ENCODE measurements at regions not wholly inside any gene's neighbourhood (a gene's known extent, or its start where the extent isn't known, plus 50 kb on each side); places are given as distances from the start of the nearest gene placed in this dataset.

DNA sequence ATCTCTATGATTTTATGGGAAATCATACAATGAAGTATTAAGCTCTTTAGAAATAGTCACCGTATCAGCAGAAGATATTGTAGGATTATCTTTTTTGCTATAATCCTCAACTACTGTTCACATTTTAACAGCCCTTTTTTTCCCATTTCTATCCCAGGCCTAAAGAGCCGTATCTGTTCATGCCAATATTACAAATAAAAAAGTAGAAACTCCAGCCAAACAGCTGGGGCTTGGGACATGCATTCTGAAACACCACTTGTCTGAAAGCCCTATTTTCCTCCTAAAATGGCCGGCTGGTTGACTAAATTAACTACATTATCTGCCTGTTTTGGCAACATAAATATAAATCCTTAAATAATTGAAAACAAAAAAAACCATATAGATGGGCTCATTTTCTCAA, 477.8 kb downstream of the CDH2 start:
- ATAC-seq: no peak
- TF ChIP-seq TOX (CRISPR knock-in tag; IDR thresholded peaks at IDR 0.05; ENCODE audit: borderline replicate concordance): no peak
- TF ChIP-seq BACH2 (CRISPR knock-in tag; IDR thresholded peaks at IDR 0.05; ENCODE audit: borderline replicate concordance): no peak
- TF ChIP-seq TCF4 (CRISPR knock-in tag; IDR thresholded peaks at IDR 0.05; ENCODE audit: borderline replicate concordance): no peak
- TF ChIP-seq GLIS3 (CRISPR knock-in tag; IDR thresholded peaks at IDR 0.05): no peak
- TF ChIP-seq, protein P1, sequence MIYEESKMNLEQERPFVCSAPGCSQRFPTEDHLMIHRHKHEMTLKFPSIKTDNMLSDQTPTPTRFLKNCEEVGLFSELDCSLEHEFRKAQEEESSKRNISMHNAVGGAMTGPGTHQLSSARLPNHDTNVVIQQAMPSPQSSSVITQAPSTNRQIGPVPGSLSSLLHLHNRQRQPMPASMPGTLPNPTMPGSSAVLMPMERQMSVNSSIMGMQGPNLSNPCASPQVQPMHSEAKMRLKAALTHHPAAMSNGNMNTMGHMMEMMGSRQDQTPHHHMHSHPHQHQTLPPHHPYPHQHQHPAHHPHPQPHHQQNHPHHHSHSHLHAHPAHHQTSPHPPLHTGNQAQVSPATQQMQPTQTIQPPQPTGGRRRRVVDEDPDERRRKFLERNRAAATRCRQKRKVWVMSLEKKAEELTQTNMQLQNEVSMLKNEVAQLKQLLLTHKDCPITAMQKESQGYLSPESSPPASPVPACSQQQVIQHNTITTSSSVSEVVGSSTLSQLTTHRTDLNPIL (CRISPR knock-in tag; IDR thresholded peaks at IDR 0.05; ENCODE audit: low read depth): no peak
- no peak for TF ChIP-seq ZNF565 (CRISPR knock-in tag; conservative IDR thresholded peaks at IDR 0.05; ENCODE audit: low read depth)
- TF ChIP-seq ZFP3 (CRISPR knock-in tag; IDR thresholded peaks at IDR 0.05): no peak
- TF ChIP-seq SNAI2 (CRISPR knock-in tag; IDR thresholded peaks at IDR 0.05): no peak
- no peak for TF ChIP-seq ZNF70 (CRISPR knock-in tag; IDR thresholded peaks at IDR 0.05)
- TF ChIP-seq, protein P2, sequence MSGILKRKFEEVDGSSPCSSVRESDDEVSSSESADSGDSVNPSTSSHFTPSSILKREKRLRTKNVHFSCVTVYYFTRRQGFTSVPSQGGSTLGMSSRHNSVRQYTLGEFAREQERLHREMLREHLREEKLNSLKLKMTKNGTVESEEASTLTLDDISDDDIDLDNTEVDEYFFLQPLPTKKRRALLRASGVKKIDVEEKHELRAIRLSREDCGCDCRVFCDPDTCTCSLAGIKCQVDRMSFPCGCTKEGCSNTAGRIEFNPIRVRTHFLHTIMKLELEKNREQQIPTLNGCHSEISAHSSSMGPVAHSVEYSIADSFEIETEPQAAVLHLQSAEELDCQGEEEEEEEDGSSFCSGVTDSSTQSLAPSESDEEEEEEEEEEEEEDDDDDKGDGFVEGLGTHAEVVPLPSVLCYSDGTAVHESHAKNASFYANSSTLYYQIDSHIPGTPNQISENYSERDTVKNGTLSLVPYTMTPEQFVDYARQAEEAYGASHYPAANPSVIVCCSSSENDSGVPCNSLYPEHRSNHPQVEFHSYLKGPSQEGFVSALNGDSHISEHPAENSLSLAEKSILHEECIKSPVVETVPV (CRISPR knock-in tag; IDR thresholded peaks at IDR 0.05): no peak
- TF ChIP-seq, protein P3, sequence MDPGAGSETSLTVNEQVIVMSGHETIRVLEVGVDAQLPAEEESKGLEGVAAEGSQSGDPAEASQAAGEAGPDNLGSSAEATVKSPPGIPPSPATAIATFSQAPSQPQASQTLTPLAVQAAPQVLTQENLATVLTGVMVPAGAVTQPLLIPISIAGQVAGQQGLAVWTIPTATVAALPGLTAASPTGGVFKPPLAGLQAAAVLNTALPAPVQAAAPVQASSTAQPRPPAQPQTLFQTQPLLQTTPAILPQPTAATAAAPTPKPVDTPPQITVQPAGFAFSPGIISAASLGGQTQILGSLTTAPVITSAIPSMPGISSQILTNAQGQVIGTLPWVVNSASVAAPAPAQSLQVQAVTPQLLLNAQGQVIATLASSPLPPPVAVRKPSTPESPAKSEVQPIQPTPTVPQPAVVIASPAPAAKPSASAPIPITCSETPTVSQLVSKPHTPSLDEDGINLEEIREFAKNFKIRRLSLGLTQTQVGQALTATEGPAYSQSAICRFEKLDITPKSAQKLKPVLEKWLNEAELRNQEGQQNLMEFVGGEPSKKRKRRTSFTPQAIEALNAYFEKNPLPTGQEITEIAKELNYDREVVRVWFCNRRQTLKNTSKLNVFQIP (CRISPR knock-in tag; IDR thresholded peaks at IDR 0.05; ENCODE audit: borderline replicate concordance, low read depth): no peak
- TF ChIP-seq RARB (CRISPR knock-in tag; IDR thresholded peaks at IDR 0.05): no peak

DNA sequence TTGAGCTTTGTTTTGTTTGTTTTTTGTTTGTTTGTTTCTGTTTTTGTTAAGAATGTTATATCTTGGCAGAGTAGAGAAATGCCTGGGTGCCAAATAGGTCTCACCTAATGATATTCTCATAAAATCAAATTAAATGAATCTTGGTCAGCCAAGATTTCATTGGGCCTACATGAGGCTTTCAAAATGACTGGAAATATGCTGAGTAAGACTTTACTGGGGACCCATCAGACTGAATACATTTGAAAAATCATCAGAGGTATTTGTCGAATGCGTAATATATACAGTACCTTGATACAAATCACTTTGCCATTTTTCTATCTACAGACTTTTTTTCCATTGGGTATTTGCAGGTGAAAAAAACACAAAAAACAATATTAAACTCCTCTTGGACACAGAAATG, 480.8 kb downstream of the CDH2 start:
- TF ChIP-seq, protein P4, sequence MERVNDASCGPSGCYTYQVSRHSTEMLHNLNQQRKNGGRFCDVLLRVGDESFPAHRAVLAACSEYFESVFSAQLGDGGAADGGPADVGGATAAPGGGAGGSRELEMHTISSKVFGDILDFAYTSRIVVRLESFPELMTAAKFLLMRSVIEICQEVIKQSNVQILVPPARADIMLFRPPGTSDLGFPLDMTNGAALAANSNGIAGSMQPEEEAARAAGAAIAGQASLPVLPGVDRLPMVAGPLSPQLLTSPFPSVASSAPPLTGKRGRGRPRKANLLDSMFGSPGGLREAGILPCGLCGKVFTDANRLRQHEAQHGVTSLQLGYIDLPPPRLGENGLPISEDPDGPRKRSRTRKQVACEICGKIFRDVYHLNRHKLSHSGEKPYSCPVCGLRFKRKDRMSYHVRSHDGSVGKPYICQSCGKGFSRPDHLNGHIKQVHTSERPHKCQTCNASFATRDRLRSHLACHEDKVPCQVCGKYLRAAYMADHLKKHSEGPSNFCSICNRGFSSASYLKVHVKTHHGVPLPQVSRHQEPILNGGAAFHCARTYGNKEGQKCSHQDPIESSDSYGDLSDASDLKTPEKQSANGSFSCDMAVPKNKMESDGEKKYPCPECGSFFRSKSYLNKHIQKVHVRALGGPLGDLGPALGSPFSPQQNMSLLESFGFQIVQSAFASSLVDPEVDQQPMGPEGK (CRISPR knock-in tag; IDR thresholded peaks at IDR 0.05; ENCODE audit: borderline replicate concordance): no peak
- TF ChIP-seq BACH2 (CRISPR knock-in tag; IDR thresholded peaks at IDR 0.05; ENCODE audit: borderline replicate concordance) (no peak), ZNF70 (CRISPR knock-in tag; IDR thresholded peaks at IDR 0.05) (no peak), ZC3H10 (CRISPR knock-in tag; IDR thresholded peaks at IDR 0.05) (no peak), ESRRG (CRISPR knock-in tag; IDR thresholded peaks at IDR 0.05) (no peak), ZFP3 (CRISPR knock-in tag; IDR thresholded peaks at IDR 0.05) (no peak), TOX (CRISPR knock-in tag; IDR thresholded peaks at IDR 0.05; ENCODE audit: borderline replicate concordance) (no peak), CSDC2 (CRISPR knock-in tag; IDR thresholded peaks at IDR 0.05) (no peak), ISL1 (CRISPR knock-in tag; IDR thresholded peaks at IDR 0.05) (no peak), PPARA (CRISPR knock-in tag; IDR thresholded peaks at IDR 0.05; ENCODE audit: borderline replicate concordance) (no peak), RARB (CRISPR knock-in tag; IDR thresholded peaks at IDR 0.05) (no peak), ZFP30 (CRISPR knock-in tag; IDR thresholded peaks at IDR 0.05) (no peak), TCF4 (CRISPR knock-in tag; IDR thresholded peaks at IDR 0.05; ENCODE audit: borderline replicate concordance) (no peak), OSR1 (CRISPR knock-in tag; IDR thresholded peaks at IDR 0.05) (no peak)
- TF ChIP-seq, protein P5, sequence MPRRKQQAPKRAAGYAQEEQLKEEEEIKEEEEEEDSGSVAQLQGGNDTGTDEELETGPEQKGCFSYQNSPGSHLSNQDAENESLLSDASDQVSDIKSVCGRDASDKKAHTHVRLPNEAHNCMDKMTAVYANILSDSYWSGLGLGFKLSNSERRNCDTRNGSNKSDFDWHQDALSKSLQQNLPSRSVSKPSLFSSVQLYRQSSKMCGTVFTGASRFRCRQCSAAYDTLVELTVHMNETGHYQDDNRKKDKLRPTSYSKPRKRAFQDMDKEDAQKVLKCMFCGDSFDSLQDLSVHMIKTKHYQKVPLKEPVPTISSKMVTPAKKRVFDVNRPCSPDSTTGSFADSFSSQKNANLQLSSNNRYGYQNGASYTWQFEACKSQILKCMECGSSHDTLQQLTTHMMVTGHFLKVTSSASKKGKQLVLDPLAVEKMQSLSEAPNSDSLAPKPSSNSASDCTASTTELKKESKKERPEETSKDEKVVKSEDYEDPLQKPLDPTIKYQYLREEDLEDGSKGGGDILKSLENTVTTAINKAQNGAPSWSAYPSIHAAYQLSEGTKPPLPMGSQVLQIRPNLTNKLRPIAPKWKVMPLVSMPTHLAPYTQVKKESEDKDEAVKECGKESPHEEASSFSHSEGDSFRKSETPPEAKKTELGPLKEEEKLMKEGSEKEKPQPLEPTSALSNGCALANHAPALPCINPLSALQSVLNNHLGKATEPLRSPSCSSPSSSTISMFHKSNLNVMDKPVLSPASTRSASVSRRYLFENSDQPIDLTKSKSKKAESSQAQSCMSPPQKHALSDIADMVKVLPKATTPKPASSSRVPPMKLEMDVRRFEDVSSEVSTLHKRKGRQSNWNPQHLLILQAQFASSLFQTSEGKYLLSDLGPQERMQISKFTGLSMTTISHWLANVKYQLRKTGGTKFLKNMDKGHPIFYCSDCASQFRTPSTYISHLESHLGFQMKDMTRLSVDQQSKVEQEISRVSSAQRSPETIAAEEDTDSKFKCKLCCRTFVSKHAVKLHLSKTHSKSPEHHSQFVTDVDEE (CRISPR knock-in tag; IDR thresholded peaks at IDR 0.05): no peak
- TF ChIP-seq, protein P1 (CRISPR knock-in tag; IDR thresholded peaks at IDR 0.05; ENCODE audit: low read depth): no peak
- ATAC-seq: no peak
